GM21360 (cell line): ENCODE measurements at regions not wholly inside any gene's neighbourhood (a gene's known extent, or its start where the extent isn't known, plus 50 kb on each side); places are given as distances from the start of the nearest gene placed in this dataset.
"Not testable (repeated sequence)": the region's sequence is repeated elsewhere in the genome, so short reads cannot be mapped to it uniquely, and the experiment has no call there.

Experiments used
- ATAC-seq: cut with Tn5 transposase; IDR thresholded peaks from one replicate; pipeline ENCODE4 v1.9.1; 2021; ENCODE audit warnings: mild to moderate bottlenecking, moderate library complexity; ENCODE audit not compliant: unreplicated experiment

- no peak for ATAC-seq
Measured at GRCh38 chr13:61672756-61673155, 257.1 kb upstream of the PCDH20 start.

- no peak for ATAC-seq
Measured at GRCh38 chr13:61670384-61671161, 254.9 kb upstream of the PCDH20 start.

GRCh38 chr13:61664801-61665705 lies 249.4 kb upstream of the PCDH20 start:
- no peak for ATAC-seq

GRCh38 chr13:61654481-61654880 lies 238.8 kb upstream of the PCDH20 start:
- no peak for ATAC-seq

- ATAC-seq = no peak
Measured at GRCh38 chr13:61648547-61648946, 232.9 kb upstream of the PCDH20 start.

- ATAC-seq = no peak
Measured at GRCh38 chr13:61612192-61612591, 196.5 kb upstream of the PCDH20 start.

GRCh38 chr13:61608138-61608537 lies 192.5 kb upstream of the PCDH20 start:
- no peak for ATAC-seq

- no peak for ATAC-seq
Measured at GRCh38 chr13:61600360-61601033, 184.8 kb upstream of the PCDH20 start.

GRCh38 chr13:61592489-61592888 lies 176.8 kb upstream of the PCDH20 start:
- ATAC-seq = no peak

GRCh38 chr13:61575973-61576372 lies 160.3 kb upstream of the PCDH20 start:
- ATAC-seq = no peak

- no peak for ATAC-seq
Measured at GRCh38 chr13:61563645-61564044, 148.0 kb upstream of the PCDH20 start.

- ATAC-seq = no peak
Measured at GRCh38 chr13:61546911-61547310, 131.3 kb upstream of the PCDH20 start.

- no peak for ATAC-seq
Measured at GRCh38 chr13:61546413-61546812, 130.8 kb upstream of the PCDH20 start.

- ATAC-seq = no peak
Measured at GRCh38 chr13:61536433-61536832, 120.8 kb upstream of the PCDH20 start.

- ATAC-seq = peak; percentile 84
Measured at GRCh38 chr13:61531383-61532065, 115.9 kb upstream of the PCDH20 start.

GRCh38 chr13:61519214-61519613 lies 103.6 kb upstream of the PCDH20 start:
- not testable (repeated sequence) for ATAC-seq

GRCh38 chr13:61508936-61509335 lies 93.3 kb upstream of the PCDH20 start:
- no peak for ATAC-seq

GRCh38 chr13:61500176-61500575 lies 84.5 kb upstream of the PCDH20 start:
- ATAC-seq = no peak

- no peak for ATAC-seq
Measured at GRCh38 chr13:61495648-61496047, 80.0 kb upstream of the PCDH20 start.

GRCh38 chr13:61493556-61493955 lies 77.9 kb upstream of the PCDH20 start:
- not testable (repeated sequence) for ATAC-seq

- no peak for ATAC-seq
Measured at GRCh38 chr13:61486496-61486895, 70.8 kb upstream of the PCDH20 start.
